ENCODE measurements at regions not wholly inside any gene's neighbourhood (a gene's known extent, or its start where the extent isn't known, plus 50 kb on each side); places are given as distances from the start of the nearest gene placed in this dataset.
"Not testable (repeated sequence)": the region's sequence is repeated elsewhere in the genome, so short reads cannot be mapped to it uniquely, and the experiment has no call there.

DNA sequence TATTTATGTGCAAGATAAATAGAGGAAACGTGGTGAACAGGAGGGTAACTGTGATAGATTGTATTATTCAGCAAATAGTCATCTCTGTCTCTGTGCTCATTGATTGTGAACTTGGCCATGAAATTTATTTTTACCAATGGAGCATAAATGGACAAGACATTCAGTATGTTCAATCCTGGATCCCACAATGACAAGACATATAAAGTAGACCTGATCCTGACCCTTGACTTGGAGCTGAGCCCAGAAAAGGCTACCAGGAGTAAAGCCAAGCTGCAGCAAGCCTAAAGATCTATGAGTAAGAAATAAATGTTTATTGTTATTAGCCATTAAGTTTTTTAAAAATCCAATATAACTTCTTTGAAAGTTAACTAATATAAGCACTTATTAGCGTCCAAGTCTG lies 531.2 kb downstream of the PIK3C3 start:
- DNase-seq, result no peak

- DNase-seq, result no peak
These were observed 553.8 kb downstream of the PIK3C3 start for GRCh38 chr18:42508683-42509296.

GRCh38 chr18:42509750-42510415 lies 554.8 kb downstream of the PIK3C3 start:
- no peak for DNase-seq

- DNase-seq, result no peak
These were observed 555.5 kb downstream of the PIK3C3 start for GRCh38 chr18:42510540-42510939.

- DNase-seq, result no peak
These were observed 558.4 kb downstream of the PIK3C3 start for GRCh38 chr18:42513441-42513840.

DNA sequence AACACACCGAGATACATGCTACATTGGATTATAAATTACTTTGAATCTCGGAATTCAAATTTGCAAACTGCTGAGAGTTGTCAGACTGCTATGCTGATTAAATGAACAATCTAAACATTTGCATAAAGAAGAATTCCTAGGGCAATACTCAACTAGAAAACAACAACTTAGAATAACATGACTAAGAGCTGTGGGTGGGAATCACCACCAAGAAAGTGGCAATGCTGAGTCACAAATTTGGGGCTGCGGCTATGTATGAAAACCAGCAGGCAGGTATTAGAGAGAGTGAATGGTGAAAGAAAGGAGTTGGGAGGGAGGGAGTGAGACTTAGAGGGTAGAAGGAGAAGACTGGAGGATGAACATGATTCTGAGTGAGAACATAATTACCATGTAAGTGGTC lies 559.5 kb downstream of the PIK3C3 start:
- no peak for DNase-seq

DNA sequence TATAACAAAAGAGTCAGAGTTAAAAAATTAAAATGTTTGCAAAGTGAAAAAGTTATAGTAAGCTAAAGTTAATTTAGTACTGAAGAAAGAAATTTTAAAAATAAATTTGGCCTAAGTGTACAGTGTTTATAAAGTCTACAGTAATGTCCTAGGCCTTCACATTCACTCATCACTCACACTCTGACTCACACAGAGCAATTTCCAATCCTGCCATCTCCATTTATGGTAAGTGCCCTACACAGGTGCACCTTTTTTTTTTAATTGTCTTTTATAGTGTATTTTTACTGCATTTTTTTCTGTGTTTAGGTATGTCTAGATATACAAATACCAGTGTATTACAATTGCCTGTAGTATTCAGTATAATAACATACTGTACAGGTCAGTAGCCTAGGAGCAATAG lies 562.9 kb downstream of the PIK3C3 start:
- DNase-seq, result no peak

DNA sequence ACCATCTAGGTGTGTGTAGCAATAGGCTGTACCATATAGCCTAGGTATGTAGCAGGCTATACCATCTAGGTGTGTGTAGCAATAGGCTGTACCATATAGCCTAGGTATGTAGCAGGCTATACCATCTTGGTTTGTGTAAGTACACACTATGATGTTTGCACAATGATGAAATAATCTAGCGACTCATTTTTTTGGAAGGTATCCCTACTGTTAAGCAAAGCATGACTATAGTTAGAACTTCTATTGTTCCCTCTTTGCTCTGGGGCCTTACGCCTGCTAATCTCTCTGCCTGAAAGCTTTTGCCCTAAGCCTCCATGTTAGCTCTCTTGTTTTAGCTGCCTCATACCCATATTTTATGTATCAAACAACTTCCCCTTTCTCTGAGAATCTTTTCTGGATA lies 563.3 kb downstream of the PIK3C3 start:
- DNase-seq, result not testable (repeated sequence)

GRCh38 chr18:42520138-42520537 lies 565.1 kb downstream of the PIK3C3 start:
- DNase-seq, result no peak

GRCh38 chr18:42525905-42526304 lies 570.9 kb downstream of the PIK3C3 start:
- DNase-seq, result no peak

DNA sequence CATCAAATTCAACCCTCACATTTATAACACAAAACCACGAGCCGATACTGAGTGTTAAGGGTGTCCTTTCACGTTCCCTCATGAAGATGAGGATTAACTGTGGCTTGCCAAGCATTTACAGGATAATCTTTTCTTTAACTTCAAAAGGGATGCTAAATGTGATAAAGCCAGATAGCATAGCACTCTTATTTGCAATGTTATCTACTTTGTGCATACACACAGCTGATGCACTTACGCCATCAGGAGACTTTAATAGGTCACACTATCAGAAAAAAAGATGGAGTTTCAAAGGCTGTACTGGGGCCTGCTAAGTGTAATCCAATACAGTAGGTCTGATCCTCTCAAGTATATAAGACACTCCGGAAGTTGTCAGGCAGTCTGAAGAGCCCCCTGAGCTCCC lies 572.7 kb downstream of the PIK3C3 start:
- DNase-seq, result no peak

DNA sequence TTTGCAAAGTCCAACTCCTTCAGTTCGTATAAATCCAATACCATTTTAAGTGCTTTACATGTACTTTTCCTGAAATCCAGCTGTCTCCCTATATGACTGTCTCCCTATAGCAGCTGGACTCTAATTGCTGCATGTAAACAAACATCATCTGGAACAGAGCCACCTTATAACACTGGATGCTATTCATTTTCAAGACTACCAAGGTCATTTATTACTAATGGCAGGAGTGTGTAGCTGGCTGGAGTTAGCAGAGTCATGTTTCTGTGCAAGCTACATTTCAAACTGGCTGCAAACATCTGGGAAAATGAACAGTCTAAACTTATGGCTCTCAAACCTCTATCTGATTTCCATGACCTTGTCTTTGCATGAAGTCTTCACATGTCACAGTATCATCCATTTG lies 575.2 kb downstream of the PIK3C3 start:
- DNase-seq, result no peak

- no peak for DNase-seq
These were observed 577.1 kb downstream of the PIK3C3 start for GRCh38 chr18:42532119-42532518.

DNA sequence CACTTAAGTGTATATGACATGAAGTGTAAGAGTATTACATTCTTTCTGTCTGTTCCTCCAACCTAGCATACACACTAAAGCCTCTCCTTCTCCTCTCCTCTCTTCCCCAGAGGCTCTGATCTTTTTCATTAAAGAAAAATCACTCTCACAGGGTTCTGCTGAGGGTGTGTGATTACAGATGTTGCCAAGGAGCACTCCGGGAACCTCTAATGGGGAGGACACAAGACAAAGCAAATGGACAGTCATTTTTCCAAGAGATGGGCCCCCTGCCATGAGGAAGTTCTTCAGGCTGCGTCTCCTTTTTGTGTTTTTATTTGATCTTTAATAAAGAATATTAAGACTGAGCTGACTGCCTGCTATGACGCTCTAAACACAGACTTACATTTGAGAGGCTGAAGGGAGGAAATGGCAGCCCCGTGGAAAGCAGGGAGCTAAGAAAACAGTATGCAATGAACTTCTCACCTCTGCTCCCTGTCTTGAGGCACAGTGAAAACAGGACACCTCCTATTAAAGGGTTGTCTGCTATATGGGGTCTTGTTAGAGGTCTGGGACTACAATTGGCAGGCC lies 578.1 kb downstream of the PIK3C3 start:
- DNase-seq, result no peak

DNA sequence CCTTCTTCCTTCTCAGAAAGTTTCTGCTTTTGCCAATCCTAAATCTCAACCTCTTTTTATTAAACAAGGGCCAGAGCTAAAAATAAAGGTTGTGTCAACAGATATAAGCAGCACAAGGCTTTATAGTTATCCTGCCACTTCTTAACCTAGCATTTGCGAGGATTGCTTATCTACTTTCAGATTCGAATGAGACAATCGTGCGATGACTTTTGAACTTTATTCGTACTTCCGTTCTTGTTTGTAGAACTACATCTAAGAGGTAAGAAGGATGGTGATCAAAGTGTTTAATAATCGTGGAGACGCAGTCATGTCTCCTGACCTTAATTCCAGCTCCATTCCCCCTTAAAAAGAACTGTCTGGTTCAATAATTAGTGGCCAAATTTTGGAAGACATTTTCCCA lies 578.6 kb downstream of the PIK3C3 start:
- DNase-seq, result no peak

- no peak for DNase-seq
These were observed 579.3 kb downstream of the PIK3C3 start for GRCh38 chr18:42534313-42534712.

- no peak for DNase-seq
These were observed 579.0 kb downstream of the RIT2 start for GRCh38 chr18:42536442-42536841.

DNA sequence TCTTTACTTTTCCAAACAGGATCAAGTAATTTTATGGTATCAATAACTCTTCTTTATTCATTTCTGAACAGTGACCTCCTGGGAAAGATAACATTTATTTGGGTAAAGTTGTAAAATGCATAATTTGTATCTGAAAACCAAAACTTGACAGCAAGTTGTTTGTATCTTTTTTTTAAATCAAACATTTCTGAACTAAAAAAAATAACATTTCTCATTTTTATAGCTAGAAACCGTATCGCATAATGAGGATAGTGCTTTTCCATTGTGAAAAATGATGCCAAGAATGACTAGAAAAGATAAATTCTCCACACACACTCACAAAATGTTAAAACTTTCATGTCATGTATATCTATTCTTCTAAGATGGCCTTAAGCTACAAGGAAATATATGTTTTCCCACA lies 578.2 kb downstream of the RIT2 start:
- DNase-seq, result no peak

- DNase-seq, result no peak
These were observed 570.6 kb downstream of the RIT2 start for GRCh38 chr18:42544901-42545300.

- DNase-seq, result no peak
These were observed 569.7 kb downstream of the RIT2 start for GRCh38 chr18:42545825-42546224.

- no peak for DNase-seq
These were observed 567.0 kb downstream of the RIT2 start for GRCh38 chr18:42548493-42548892.

DNA sequence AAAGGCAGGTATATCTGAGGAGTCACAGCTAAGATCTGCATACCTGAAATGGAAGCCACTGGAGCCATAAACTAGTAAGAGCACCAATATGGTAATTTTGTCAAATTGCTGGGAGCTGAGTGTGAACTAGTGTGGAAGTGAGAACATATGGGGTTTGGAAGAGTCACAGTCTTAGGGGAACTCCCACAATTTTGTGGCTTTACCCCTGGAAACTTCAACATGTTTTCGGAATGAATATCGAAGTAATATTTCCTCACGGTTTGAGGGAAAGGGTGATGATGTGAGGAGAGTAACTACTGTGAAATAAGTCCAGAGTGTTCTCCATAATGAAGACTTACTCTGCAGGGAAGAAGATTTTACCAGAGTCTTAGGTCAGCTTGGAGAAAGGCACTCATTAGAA lies 565.9 kb downstream of the RIT2 start:
- DNase-seq, result no peak

DNA sequence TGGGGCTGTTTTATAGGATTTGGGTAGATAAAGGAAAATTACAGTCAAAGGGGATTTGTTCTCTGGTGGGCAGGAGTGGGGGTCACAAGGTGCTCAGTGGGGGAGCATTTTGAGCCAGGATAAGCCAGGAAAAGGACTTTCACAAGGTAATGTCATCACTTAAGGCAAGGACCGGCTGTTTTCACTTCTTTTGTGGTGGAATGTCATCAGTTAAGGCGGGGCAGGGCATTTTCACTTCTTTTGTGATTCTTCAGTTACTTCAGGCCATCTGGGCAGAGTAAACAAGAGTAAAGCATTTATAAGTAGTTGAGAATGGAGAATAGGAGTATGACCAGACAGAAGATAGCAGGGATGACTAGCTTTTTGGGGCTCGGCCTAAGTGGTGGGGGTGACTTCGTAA lies 562.9 kb downstream of the RIT2 start:
- DNase-seq, result not testable (repeated sequence)

GRCh38 chr18:42559069-42559690 lies 556.3 kb downstream of the RIT2 start:
- DNase-seq, result no peak
